GM21390 (cell line): ENCODE measurements at regions not wholly inside any gene's neighbourhood (a gene's known extent, or its start where the extent isn't known, plus 50 kb on each side); places are given as distances from the start of the nearest gene placed in this dataset.
"Not testable (repeated sequence)": the region's sequence is repeated elsewhere in the genome, so short reads cannot be mapped to it uniquely, and the experiment has no call there.

Experiments used
- ATAC-seq: cut with Tn5 transposase; IDR thresholded peaks from one replicate; pipeline ENCODE4 v1.9.1; 2021; ENCODE audit not compliant: unreplicated experiment

DNA sequence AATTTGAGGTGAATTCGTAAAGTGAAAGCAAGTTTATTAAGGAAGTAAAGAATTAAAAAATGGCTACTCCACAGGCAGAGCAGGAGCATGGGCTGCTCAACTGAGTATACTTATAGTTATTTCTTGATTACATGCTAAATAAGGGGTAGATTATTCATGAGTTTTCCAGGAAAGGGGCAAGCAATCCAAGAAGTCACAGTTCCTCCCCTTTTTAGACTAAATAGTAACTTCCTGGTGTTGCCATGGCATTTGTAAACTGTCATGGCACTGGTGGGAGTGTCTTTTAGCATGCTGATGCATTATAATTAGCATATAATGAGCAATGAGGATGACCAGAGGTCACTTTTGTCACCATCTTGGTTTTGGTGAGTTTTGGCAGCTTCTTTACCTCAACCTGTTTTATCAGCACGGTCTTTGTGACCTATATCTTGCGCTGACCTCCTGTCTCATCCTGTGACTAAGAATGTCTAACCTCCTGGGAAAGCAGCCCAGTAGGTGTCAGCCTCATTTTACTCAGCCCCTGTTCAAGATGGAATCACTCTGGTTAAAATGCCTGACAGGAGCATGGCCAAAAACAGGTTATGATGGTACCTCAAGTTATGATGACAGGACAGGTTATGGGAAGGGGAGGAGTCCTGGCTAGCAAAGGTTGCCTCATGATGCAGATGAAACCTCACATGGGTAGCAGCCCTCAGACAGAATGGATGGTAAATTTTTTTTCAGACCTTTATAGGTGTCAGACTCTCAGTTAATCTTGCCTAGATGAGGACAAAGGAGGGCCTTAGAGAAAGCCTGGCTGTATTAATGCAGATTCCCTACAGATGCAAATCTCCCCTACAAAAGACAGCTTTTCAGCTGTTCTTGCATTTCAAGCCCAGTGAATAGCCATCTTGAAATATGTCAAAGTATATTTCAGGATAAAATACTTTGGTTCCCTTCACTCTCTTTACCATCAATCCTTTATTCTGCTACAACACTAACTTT is 49.7 kb downstream of the SIPA1L2 start:
- ATAC-seq, result no peak

DNA sequence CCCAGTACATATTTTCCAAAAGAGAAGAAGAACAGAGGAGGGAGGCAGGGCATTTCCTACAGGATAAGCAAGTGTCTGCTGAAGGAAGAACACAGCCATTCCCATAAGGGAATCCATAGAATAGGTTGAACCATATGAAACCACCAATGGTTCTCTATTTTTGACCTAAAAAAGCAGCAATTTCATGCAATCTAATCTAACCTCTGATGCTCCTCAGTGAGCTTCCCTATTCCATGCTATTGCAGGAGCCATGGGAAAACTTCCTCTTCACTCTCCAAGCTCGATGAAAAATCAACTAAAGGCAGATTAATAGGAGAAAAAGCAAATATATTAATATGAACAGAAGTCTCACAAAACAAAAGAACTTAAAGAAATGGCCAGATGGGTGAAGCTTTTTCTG is 50.5 kb downstream of the SIPA1L2 start:
- no peak for ATAC-seq

DNA sequence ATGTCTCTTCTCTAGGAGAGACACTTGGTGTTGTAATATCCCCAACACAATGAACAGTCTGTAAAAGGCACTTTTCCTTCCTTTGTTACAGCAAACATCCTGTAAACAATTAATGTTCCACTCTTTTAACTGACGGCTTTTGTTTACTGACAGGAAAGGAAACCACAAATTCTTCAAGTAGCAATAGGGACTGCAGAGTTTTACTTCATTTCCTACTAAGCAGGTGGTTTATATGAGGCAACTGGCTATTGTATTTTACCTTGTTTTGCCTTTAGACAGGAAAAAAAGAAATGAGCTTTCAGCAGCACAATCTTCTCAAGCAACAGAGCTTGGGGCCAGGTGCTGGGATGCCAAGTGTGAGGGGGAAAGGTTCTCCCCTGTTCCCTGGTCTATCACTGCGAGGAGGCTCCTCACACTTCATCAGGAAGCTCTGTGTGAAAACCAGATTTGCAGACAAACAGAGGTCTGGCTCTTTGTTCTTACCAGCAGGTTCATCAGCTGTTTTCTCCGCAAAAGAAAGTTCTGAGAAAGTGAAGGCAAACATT is 51.2 kb downstream of the SIPA1L2 start:
- ATAC-seq, result no peak

DNA sequence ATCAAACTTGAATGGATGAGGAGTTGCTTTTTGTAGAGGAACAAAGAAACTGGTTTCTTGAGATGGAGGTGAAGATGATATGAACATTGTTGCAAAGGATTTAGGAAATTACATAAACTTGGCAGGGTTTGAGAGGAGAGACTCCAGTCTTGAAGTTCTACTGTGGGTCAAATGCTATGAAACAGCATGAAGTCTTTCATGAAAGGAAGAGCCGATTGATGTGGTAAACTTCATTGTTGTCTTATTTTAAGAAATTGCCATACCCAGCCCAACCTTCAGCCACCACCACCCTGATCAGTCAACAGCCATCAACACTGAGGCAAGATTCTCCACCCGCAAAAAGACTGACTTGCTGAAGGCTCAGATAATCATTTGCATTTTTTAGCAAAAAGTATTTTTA is 52.2 kb downstream of the SIPA1L2 start:
- ATAC-seq, result no peak

DNA sequence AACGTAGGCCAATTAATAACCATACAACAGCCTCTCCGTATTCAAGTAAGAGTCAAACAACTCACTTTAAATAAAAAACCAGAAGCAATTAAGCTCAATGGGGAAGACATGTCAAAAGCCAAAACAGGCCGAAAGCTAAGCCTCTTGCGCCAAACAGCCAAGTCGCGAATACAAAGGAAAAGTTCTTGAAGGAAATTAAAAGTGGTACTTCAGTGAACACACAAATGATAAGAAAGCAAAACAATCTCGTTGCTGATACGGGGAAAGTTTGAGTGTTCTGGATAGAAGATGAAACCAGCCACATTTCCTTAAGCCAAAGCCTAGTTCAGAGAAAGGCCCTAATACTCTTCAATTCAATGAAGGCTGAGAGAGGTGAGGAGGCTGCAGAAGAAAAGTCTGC is 53.4 kb downstream of the SIPA1L2 start:
- no peak for ATAC-seq

DNA sequence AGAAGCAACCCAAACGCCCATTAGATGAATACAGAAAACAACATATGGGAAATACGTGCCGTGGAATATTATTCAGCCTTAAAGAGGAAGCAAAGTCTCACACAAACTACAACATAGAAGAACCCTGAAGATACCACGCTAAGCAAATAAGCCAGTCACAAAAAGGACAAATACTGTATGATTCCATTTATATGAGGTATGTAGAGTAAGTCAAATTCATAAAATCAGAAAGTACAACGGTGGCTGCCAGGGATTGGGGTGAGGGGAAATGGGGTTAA is 54.2 kb downstream of the SIPA1L2 start:
- ATAC-seq, result no peak

DNA sequence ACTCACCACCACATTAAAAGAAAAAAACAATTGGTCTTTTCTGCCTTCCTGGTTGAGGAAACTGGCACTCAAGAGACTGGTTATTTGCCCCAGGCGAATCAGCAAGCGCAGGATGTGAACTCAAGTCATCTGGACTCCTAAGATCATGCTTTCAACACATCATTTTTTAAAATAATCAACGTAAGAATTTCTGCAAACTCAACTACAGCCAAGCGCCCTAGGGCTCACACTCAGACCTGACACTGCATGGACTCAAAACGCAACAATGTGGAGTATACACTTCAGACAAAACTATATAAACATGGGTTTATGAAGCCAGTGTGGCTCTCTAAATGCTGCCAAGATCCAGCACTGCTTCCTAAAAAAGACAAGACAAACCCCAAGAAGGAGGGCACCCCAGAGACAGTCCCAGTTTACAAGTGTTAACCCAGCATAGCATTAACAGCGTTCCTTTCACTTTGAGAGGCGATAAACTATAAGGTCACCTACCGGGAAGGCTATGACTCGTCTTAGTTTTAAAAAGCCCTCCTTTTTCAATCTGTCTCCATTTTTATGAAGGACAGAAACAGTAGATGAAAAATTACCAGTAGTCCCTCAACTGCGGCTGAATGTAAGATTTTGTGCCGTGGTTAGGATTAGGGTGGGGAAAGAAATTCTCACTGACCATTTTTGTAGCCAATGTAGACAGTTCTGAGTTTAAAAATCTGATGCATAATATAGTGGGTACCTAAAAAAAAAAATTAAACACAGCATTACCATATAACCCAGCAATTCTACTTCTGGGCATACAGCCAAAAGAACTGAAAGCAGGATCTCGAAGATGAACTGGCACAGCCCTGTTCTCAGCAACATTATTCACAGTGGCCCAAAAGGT is 54.8 kb downstream of the SIPA1L2 start:
- no peak for ATAC-seq

DNA sequence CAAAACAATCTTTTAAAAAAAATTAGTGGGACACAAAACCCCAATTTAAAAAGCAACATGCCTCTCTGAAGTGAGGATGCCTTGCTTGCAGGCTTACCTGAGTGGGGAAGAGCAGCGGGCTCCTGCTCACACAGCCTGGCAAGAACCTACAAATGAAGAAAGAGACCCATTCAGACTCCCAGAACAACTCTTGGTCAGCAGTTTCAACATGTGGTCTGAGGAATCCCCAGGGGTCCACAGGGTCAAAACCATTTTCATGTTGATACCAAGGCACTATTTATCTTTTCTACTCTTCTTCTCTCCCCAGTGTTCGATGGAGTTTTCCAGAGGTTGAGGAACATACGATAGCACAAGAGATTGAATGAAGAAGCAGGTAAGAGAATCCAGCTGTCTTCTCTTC is 55.9 kb downstream of the SIPA1L2 start:
- ATAC-seq, result no peak

DNA sequence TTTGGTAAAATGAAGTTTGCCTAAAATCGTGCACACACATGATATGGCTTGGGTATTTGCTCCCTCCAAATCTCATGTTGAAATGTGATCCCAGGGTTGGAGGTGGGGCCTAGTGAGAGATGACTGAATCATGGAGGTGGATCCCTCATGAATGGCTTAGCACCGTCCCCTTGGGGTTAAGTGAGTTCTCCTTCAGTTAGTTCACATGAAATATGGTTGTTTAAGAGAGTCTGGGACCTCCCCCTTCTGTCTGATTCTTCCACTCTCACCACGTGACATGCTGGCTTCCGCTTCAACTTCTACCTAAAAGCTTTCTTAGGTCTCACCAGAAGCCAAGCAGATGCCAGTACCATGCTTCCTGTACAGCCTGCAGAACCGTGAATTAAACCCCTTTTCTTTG is 58.4 kb downstream of the SIPA1L2 start:
- ATAC-seq, result no peak

DNA sequence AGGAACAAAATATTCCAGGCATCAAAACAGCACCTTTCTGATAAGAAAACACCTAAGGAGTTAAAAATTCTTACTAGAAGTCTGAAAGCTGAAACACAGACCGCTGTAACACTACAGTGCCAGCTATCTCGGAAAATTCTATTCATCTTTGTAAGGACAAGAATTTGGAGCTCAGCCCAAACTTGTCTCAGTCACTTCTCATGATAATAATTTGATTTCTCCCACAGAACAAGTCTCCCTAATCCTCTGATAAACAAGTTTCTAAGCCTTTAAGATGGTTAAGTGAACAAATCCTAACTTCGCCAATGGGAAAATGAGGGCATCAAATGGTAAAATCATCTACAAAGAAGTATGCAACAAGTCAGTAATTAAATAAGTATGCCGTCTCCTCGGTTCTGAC is 59.9 kb downstream of the SIPA1L2 start:
- no peak for ATAC-seq

DNA sequence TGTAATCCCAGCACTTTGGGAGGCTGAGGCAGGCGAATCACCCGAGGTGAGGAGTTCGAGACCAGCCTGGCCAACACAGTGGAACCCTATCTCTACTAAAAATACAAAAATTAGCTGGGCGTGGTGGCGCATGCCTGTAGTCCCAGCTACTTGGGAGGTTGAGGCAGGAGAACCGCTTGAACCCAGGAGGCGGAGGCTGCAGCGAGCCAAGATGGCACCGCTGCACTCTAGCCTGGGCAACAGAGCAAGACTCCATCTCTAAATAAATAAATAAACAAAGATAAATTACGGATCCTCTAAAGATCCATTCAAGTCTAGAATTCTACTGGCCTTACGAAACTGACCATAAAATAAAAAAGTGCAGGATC is 60.4 kb downstream of the SIPA1L2 start:
- not testable (repeated sequence) for ATAC-seq

DNA sequence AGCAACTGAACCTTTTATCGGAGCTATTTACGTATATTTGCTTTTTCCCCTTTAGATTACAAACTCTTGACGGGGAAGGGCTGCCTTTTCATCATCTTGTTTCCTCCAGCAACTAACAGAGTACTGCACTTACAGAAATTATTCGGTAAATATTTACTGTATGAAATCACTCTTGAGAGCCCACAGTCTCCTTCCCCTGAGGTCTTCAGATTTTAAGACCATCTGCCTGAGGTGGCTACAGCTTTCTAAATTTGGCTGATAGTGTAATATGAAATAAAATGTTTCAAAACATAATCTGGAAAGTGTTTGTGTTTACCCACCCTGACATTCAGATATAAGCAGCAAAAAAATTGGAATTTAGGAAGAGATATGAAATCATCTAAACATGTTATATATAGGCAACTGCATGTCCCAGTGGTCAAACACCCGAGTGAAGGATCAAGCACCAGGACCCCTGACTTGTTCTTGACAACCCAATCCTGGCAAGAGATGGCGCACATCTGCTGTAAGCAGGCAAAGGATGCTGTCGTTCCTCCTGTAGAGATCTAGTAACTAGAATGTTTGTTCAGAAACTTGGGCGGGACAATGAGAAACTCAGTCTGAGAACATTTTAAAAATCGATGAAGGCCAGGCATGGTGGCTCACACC is 60.9 kb downstream of the SIPA1L2 start:
- no peak for ATAC-seq

DNA sequence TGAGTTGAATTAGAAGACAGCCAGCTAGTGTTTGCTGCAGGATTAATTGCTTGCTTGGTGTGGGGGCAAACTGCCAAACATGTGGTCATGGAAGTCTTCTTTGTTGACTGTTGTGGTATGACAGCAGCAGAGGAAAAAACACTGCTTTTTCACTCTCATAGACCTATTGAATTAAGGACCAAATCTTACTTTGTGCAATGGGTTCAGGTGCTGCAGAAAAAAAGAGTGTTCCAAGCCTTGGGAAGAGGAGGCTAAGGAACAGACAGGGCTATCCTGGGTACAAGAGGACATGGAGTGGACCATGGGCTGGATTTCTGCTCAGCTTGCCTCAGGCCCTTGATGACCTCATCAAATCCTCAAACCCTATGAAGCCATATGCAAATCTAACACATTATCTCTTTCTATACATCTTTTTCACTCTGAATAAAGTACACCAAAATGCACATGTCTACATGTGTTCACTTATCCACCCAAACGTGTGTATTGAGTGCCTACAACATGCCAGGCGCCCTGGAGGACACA is 61.5 kb downstream of the SIPA1L2 start:
- ATAC-seq, result no peak

DNA sequence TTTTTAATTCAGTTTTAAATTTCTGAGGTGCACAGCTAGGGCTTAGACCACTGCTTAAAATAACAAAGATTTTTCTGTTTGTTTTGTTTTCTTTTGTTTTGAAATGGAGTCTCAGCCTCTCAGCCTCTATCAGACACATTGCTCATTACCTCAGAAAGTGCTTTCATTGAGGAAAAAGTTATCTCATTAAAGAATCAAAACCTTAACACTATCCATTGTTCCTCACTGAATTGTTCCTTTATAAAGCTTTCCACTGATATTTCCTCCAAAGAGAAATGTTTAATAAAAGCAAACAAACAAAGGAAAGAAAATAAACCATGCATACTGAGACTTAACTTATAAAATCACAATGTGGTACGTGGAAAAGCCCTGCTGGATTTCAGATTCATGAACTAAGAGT is 63.8 kb downstream of the SIPA1L2 start:
- no peak for ATAC-seq

DNA sequence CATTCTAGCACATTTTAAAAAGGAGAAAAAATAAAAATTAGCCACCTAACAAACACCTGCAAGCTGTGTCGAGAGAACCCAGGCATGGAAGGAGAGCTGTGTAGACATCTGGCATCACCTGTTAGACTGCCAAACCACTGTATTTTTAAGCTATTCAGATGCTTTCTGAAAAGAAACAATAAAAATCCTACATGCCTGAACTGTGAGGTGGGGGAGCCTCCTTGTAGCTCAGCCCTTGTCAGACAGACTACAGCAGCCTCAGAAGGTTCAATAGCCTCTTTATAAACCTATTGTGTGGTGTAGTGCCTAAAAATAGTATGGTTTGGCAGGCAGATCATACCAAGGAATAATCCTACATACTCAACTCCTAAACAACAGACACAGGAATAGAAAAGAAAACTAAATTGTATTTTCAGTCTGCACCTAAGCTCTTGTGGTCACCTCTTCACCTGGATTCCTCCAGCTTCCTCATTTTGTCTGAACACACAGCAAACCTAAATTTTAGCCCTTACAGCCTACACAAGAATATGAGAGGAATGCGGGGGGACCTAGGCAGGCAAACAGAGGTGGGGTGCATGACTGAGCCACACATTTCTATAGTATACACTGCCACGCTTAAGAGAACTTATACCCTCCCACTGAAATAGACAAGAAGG is 67.0 kb downstream of the SIPA1L2 start:
- ATAC-seq, result no peak

DNA sequence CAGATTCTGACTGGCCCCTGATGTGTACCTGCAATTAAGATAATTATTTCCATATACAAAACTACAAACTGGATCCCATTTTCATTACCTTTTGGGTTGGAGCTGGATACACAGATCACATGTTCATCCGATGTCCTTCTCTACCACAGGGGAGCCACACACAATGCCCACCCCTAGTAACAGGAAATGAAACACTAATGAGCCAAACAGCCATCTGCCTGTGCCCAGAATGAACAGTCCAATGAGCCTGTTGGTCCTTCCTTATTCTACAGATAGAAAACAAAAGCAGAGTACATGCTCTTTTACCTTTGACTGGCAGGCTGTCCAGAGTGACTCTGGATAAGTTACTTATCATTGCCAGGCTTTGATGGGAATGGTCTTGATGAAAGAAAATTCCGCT is 68.6 kb downstream of the SIPA1L2 start:
- ATAC-seq, result no peak

DNA sequence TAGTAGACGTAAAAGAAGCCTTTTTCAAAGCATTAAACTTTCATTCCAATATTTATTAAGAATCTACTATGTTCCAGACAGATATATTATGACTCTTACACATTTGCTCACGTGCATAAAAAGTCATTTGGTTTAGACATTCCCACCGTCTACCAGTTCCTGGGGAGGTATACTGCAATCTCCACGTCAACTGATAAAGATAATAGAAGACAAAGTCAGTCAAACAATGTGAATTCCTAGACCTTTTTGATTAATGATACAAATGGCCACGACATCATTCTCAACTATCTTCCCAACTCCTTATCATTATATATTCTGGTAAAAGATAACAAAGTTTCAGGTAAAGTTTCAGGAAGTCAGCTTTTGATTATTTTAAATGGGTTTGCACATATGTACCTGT is 69.0 kb downstream of the SIPA1L2 start:
- no peak for ATAC-seq

DNA sequence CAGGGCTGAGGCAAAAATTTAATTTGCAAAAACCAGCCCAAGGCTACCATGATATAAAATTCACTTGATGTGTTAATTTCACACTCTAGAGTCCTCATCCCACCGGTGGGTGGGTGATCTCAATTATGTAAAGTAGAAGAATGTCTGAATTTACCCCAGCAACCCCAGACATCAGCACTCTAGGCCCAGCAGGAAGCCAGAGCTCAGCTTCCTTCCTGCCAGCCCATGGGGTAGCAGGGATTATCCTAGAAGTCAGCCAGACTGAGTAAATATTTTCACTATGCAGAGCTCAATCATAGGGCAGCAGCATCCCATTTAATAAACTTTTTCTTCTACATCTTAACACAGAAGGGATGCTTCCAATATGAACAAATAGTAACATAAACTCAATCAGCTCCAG is 71.0 kb downstream of the SIPA1L2 start:
- ATAC-seq, result no peak

DNA sequence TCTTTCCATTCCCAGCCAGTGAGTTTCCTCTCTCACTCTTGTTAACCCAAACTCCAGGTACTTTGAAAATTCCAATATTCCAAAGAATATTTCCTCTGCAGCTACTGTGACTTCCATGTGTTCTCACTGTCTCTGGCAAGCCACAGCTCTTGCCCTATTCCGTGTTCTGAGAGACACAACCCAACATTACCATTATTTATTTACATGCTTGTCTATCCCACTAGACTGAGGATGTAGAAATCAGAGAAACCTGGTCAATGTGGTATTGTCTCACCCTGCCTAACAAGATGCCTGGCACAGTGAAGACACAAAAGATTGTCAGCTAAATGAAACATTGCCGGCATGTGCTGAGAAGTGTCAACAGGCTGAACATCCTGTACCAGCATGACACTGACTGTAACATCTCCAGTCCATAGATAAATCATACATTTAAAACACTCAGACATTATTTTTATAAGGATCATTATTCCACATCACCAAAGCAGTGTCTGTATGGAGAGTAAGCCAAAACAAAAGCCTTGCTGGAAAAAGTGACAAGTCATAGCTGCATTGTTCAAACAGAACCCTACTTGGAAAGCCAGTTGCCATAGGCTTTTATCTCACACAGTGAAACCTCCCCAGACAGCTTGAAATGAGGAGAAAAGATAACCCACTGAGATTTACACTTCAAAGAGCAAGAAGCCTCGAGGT is 72.3 kb downstream of the SIPA1L2 start:
- ATAC-seq, result no peak

DNA sequence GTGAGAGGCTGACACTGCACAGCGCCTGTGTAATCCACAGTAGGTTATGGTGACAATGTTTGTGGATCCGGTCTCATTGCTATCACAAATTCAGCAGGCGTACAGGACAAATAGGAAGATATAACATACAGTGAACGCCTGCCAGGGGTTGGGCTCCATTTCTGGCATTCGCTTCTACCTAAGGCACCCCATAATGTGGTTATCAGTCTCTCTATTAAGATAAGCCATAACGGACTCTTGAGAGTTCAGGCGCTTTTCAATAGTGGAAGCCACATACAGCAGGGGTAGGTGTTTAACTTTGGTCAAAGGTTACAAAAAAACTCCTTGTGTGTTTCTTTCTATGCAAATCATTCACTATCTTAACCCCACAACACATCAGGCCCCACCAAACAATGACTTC is 72.8 kb downstream of the SIPA1L2 start:
- no peak for ATAC-seq
